Parathyroid adenoma (tissue), 2 donors: ENCODE measurements at regions not wholly inside any gene's neighbourhood (a gene's known extent, or its start where the extent isn't known, plus 50 kb on each side); places are given as distances from the start of the nearest gene placed in this dataset.
"Not testable (repeated sequence)": the region's sequence is repeated elsewhere in the genome, so short reads cannot be mapped to it uniquely, and the experiment has no call there.

Source experiments
- H2AFZ ChIP-seq: fragments of 300-600 bp; sonication (generic); one replicate; pipeline ENCODE4 v1.7.0; 2017; ENCODE audit warnings: antibody characterized with exemption, mild to moderate bottlenecking
- H3K27ac ChIP-seq: fragments of 300-600 bp; sonication (generic); one replicate; pipeline ENCODE4 v1.7.0; 2017
- H3K27me3 ChIP-seq: fragments of 300-600 bp; sonication (generic); one replicate; pipeline ENCODE4 v1.7.0; 2017; ENCODE audit warnings: low read length; ENCODE audit not compliant: control insufficient read depth, insufficient read depth
- H3K36me3 ChIP-seq: fragments of 300-600 bp; sonication (generic); one replicate; pipeline ENCODE4 v1.7.0; 2017; ENCODE audit warnings: low read length; ENCODE audit not compliant: control insufficient read depth, insufficient read depth
- H3K4me1 ChIP-seq: fragments of 300-600 bp; sonication (generic); one replicate; pipeline ENCODE4 v1.7.0; 2017; ENCODE audit warnings: control low read depth
- H3K4me2 ChIP-seq: fragments of 300-600 bp; sonication (generic); one replicate; pipeline ENCODE4 v1.7.0; 2017; ENCODE audit warnings: low read length
- H3K4me3 ChIP-seq: fragments of 300-600 bp; sonication (generic); one replicate; pipeline ENCODE4 v1.7.0; 2017; ENCODE audit warnings: low read depth, low read length
- H3K79me2 ChIP-seq: fragments of 300-600 bp; sonication (generic); one replicate; pipeline ENCODE4 v1.7.0; 2017; ENCODE audit warnings: control low read depth
- H3K9ac ChIP-seq: fragments of 300-600 bp; sonication (generic); one replicate; pipeline ENCODE4 v1.7.0; 2017; ENCODE audit warnings: mild to moderate bottlenecking
- H3K9me3 ChIP-seq: fragments of 300-600 bp; sonication (generic); one replicate; pipeline ENCODE4 v1.7.0; 2017; ENCODE audit warnings: low read length; ENCODE audit not compliant: control insufficient read depth
- donor health status: primary hyperparathyroidism.

DNA sequence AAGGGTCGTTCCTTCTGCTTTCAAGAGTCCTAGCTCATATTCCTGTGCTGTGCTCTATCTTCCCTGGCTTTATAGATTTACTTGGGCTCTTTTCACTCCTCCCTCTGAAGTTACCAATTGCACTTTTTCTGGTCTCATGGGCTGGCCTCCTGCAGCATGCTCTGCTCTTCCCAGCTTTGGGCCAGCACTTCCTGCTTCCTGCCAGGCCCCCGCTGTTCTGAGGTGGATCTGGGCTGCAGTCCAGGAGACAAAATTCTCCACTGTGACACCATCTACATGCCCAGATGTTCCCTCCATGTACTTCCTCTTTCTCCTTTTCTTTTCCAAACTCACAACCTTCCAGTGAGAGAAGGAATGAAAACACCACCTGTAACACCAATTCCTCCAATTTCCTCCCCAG, 145.2 kb upstream of the PLGLB2 start:
- H3K4me2 ChIP-seq, H3K36me3 ChIP-seq, H2AFZ ChIP-seq, H3K4me3 ChIP-seq, H3K9ac ChIP-seq, H3K79me2 ChIP-seq, H3K9me3 ChIP-seq, H3K4me1 ChIP-seq, H3K27me3 ChIP-seq, H3K27ac ChIP-seq: not testable (repeated sequence)

GRCh38 chr2:87603418-87604278, 144.2 kb upstream of the PLGLB2 start:
- not testable (repeated sequence) for H3K9ac ChIP-seq, H3K27me3 ChIP-seq, H3K36me3 ChIP-seq, H3K4me2 ChIP-seq, H2AFZ ChIP-seq, H3K4me1 ChIP-seq, H3K4me3 ChIP-seq, H3K79me2 ChIP-seq, H3K27ac ChIP-seq, H3K9me3 ChIP-seq

GRCh38 chr2:87604279-87604818, 143.5 kb upstream of the PLGLB2 start:
- H3K27ac ChIP-seq, H3K27me3 ChIP-seq, H2AFZ ChIP-seq, H3K36me3 ChIP-seq, H3K4me3 ChIP-seq, H3K9ac ChIP-seq, H3K79me2 ChIP-seq, H3K9me3 ChIP-seq, H3K4me2 ChIP-seq, H3K4me1 ChIP-seq: not testable (repeated sequence)

DNA sequence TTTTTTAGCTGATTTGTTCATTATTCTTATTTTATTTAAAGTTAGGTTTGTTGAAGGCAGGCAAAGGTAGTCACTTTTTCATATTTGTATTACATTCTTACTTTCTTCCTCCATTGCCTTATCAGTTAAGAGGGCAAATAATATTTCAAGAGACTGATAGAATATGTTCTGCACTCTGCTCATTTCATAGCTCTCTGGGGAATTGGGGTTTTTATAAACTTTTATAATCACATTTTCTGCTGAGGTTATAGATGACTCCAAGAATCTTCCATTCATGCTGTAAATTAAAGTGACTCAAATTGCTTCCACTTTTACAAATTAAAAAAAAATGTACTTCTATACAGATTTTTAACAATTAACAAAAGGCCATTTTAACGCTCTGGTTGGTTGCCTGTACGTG, 142.9 kb upstream of the PLGLB2 start:
- H3K4me3 ChIP-seq, H3K27me3 ChIP-seq, H3K36me3 ChIP-seq, H3K9me3 ChIP-seq, H2AFZ ChIP-seq, H3K9ac ChIP-seq, H3K79me2 ChIP-seq, H3K27ac ChIP-seq, H3K4me1 ChIP-seq, H3K4me2 ChIP-seq: not testable (repeated sequence)

DNA sequence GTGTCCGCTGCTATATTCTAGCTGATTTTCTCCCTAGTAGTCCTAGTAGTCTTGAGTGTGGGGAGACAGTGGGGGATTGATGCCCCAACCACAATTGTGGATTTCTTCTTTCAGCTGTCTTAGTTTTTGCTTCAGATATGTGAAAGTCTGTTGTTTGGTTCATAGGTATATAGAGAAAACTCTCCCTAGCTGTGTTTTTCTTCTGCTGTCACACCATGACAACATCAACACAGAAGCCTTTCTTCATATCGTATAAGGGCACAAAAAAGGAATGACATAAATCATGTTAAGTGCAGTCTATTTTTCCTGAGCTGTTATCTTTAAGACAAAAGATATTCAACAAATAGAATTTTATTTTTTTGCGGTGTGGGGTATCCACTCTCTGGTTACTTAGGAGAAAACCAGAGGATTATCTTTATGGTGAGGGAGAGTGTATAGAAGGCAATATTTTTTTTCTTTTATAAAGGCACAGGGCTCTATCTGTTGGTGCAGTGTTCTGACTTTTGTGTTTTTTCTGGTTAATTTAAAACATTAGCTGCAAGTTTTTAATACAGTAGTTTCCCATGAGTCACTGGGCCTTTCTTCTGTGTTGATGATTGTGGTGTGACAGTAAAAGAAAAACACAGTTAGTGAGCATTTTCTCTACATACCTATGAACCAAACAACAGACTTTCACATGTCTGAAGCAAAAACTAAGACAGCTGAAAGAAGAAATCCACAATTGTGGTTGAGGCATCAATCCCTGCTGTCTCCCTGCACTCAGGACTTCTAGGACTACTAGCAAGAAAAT, 139.3 kb upstream of the PLGLB2 start:
- H3K4me1 ChIP-seq, H3K27ac ChIP-seq, H3K4me3 ChIP-seq, H3K9me3 ChIP-seq, H3K79me2 ChIP-seq, H3K36me3 ChIP-seq, H3K4me2 ChIP-seq, H2AFZ ChIP-seq, H3K9ac ChIP-seq, H3K27me3 ChIP-seq: not testable (repeated sequence)

DNA sequence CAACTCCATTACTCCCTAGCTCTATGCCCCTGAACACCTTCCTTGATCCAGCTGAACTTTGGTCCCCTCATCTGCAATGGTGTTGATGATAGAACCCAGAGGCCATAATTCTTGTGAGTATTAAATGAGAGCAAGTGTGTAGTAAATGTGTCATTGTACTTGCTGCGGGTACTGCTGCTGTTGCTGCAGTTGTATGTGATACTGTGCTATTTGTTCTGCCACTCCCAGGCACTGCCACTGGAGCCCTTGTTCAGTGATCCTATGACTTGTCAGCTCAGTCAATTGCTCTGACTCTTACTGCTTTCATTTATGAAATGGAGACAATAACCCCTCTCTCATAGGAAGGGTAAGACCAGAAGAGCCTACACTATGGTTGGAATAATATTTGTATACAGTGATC, 136.9 kb upstream of the PLGLB2 start:
- not testable (repeated sequence) for H3K4me1 ChIP-seq, H3K9ac ChIP-seq, H3K4me2 ChIP-seq, H2AFZ ChIP-seq, H3K27me3 ChIP-seq, H3K27ac ChIP-seq, H3K36me3 ChIP-seq, H3K4me3 ChIP-seq, H3K79me2 ChIP-seq, H3K9me3 ChIP-seq

DNA sequence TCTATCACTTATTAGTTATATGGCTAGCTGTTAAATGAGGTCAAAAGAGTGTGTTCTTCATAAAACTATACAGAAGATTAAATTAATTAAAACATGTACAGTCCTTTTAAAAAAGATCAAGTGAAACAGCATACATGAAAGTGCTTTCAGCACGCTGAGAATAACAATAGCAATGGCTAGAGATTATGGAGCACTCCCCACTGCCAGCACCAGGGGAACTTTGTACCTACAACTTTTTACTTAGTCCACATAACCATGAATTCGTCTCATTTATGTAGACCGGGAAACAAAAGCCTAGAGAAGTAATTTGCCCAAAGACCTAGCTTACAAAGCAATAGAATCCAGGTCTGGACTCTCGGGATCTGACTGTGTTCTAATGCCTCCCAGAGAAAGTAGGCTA, 136.5 kb upstream of the PLGLB2 start:
- H3K27me3 ChIP-seq, H3K36me3 ChIP-seq, H3K79me2 ChIP-seq, H2AFZ ChIP-seq, H3K4me2 ChIP-seq, H3K9me3 ChIP-seq, H3K27ac ChIP-seq, H3K4me1 ChIP-seq, H3K9ac ChIP-seq, H3K4me3 ChIP-seq: not testable (repeated sequence)

- not testable (repeated sequence) for H3K4me1 ChIP-seq, H3K27me3 ChIP-seq, H3K79me2 ChIP-seq, H3K9me3 ChIP-seq, H3K9ac ChIP-seq, H3K36me3 ChIP-seq, H3K27ac ChIP-seq, H2AFZ ChIP-seq, H3K4me3 ChIP-seq, H3K4me2 ChIP-seq
Measured at GRCh38 chr2:87611956-87612355, 135.9 kb upstream of the PLGLB2 start.

GRCh38 chr2:87614829-87615434, 133.0 kb upstream of the PLGLB2 start:
- not testable (repeated sequence) for H3K9me3 ChIP-seq, H3K79me2 ChIP-seq, H3K27ac ChIP-seq, H3K9ac ChIP-seq, H3K4me2 ChIP-seq, H3K27me3 ChIP-seq, H3K4me3 ChIP-seq, H3K4me1 ChIP-seq, H3K36me3 ChIP-seq, H2AFZ ChIP-seq

DNA sequence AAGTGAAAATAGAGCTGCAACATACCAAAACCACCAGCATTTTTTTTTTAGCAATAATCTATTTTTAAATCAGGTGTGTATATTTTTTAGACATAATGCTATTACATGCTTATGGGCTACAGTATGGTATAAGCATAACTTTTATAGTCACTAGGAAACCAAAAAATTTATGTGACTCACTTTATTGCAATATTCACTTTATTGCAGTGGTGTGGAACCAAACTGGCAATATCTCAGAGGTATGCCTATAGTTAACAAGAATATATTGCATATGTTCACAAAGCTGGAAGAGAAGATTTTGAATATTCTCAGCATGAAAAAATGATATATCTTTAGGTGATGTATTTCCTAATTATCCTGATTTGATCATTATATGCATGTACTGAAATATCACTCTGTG, 128.8 kb upstream of the PLGLB2 start:
- not testable (repeated sequence) for H3K4me3 ChIP-seq, H3K36me3 ChIP-seq, H3K9ac ChIP-seq, H3K4me2 ChIP-seq, H3K79me2 ChIP-seq, H3K27me3 ChIP-seq, H2AFZ ChIP-seq, H3K9me3 ChIP-seq, H3K27ac ChIP-seq, H3K4me1 ChIP-seq
